HG03159 (cell line): ENCODE measurements at regions not wholly inside any gene's neighbourhood (a gene's known extent, or its start where the extent isn't known, plus 50 kb on each side); places are given as distances from the start of the nearest gene placed in this dataset.

ENCODE experiments used
- ATAC-seq: cut with Tn5 transposase; IDR thresholded peaks from one replicate; pipeline ENCODE4 v1.9.1; 2021; ENCODE audit warnings: mild to moderate bottlenecking, moderate library complexity; ENCODE audit not compliant: unreplicated experiment

DNA sequence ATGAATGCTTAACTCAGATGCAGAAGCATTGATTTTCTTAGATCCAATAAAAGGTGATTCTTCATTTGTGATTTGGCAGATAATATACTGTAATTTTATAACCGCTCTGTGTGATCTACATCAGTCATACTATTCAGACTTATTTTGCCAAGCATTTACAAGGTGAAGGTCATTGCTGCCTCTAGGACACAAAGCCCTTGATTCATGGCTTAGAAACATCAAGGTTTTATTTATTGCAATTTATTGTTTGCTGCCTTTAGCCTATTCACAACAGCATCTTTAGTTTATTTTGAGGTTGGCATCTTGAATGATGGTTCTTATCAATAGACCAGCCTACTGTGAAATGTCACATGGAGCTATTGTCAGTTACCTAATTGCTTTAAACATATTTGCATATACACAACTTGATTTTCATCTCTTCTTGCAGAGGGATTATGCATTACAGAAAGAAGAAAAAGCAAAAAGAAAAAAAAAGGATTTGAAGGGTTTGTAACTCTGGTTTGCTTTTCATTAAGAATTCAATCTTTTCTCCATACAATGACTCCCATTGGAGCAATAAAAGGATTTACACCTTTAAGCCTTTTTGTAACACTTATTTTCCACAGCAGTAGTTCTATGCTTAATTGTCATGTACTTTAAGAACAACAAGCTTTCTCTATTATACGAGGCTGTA is 1371.6 kb upstream of the CELF2 start:
- no peak for ATAC-seq

DNA sequence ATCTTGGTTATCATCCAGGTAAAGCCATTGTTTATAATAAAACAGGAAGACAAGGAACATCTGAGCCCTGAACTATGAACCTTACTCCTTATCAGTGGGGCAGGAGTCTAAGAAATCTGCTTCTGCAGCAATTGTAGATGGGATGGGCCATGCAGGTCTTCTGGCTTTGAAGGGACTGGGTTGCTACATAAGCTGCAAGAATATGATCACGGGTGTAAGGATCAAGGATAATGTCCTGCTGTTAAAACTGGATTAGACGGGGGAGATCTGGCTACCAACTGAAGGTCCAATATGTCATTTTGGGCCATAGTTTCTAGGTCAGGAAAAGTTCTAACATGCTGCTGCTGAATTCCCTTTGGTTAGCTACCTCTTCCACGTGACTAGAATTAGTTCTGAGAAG is 1363.4 kb upstream of the CELF2 start:
- ATAC-seq = no peak

DNA sequence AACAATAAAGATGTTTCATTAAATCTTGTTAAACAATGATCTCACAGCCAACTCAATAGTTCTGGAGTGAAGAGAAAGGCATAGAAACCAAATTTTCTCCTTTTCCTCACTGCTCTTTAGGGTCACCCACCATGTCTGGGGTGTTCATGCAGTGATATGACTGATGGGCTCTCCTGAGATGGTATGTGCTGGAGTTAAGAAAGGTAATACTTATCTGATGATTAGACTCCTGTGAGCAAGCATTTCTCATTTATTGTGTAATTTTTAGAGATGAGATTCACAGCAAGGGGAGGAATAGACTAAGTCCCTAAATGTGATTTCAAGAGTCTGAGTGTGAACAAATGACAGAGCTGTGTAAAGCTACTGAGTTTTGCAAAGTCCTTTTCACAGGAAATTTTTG is 1361.3 kb upstream of the CELF2 start:
- no peak for ATAC-seq

DNA sequence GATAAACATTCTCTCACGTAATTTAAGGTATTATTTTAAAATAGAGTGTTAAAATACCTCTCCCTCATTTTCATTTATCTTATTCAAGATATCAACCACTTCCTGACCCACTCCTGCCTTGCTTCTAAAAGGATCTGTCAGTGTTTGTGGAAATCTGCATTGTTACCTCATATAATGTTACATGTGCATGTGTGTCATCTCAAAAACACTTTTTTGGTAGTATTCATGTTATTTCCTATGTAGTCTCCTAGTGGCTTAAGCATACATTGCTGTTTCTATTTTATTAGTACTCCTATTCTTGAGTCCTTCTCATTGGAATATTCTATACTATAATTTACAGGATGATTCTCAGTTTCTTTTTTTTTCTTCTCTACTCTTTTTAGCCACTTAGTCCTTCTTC is 1360.7 kb upstream of the CELF2 start:
- no peak for ATAC-seq

DNA sequence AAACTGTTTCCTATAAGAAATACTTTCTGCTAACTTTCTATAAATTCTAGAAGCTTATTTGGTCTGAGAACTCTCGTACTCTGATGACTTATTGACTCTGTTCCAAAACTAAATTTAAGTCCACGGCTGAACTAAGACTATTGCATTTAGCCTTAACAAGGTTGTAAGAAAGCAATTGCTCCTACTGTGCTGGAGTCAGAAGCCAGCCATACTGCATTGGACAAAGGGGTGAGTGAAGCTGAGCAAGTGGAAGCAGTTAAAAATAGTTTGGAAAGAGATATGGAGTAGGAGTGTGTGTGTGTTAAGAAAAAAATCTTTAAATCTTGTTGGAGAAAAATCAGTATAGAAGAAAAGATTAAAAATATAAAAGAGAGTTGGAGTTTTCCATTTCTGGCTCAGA is 1360.1 kb upstream of the CELF2 start:
- no peak for ATAC-seq

DNA sequence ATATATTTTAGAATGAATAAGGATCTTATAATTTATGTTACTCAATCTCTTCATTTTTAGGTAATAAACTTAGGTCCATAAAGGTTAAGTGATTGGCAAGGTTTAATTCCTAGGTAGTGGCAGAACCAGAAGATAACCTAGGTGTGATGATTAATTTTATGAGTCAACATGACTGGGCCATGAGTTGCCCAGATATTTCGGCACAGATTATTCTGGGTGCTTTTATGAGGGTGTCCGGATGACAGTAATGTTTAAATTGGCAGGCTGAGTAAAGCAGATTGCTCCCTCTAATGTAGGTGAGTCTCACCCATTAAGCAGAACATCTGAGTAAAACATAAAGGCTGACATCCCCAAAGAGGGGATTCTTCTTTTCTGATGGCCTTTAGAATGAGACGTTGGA is 1349.3 kb upstream of the CELF2 start:
- no peak for ATAC-seq

DNA sequence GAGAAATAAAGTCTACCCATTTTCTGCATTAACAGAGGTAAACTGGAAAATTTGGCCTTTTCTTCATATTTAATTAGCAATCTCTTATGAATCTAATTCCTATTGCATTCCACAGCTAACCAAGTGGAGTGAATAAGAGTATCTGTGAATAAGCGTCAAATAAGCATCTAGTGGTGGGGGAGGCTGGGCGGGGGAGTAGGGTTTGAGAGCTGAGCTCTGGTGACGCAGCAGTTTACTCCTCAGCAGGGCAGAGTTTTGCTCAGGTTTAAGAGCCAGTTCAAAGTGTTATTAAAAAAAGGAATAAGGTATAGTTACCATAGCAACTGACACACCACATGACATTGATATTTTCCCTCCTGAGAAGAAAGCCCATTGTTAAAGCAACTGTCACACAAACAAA is 1346.8 kb upstream of the CELF2 start:
- ATAC-seq = no peak

DNA sequence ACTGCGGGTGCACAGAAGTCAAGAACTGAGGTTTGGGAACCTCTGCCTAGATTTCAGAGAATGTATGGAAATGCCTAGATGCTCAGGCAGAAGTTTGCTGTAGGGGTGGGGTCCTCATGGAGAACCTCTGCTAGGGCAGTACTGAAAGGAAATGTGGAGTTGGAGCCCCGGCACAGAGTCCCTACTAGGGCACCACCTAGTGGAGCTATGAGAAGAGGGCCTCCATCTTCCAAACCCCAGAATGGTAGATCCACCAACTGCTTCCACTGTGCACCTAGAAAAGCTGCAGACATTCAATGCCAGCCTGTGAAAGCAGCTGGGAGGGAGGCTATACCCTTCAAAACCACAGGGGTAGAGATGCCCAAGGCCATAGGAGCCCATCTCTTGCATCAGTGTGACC is 1336.0 kb upstream of the CELF2 start:
- ATAC-seq = no peak

DNA sequence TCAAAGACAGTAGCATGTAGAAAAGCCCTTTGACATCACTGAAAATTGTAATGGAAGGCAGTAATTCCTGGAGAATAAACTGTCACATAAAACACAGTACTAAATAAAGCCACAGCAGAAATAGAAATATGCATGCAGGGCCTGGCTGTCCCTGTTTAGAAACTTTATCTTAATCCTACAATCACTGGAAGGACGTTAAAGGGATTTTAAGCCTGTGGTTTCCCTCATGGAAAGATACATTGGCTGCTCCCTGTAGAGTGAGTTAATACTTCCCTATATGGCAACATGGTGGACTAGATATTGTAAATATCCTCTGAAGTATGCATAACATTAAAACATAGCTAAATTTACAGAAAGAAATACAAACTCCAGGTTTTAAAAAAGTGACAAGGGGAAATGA is 1334.9 kb upstream of the CELF2 start:
- ATAC-seq = no peak

DNA sequence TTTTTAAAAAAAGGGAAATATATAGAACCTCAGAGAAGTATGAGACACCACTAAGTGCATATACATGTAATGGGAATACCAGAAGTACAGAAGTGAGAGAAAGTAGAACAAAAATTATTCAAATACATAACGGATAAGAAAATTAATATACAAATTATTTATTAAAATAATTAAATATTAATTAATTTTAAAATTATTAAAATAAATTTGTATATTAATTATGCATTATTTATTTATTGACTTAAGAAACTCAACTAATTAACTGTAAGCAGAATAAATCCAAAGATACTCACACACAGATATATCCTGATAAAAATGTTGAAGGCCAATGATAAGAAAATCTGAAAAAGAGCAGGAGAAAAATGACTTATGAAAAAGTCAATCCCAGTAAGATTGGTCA is 1333.5 kb upstream of the CELF2 start:
- ATAC-seq = no peak

DNA sequence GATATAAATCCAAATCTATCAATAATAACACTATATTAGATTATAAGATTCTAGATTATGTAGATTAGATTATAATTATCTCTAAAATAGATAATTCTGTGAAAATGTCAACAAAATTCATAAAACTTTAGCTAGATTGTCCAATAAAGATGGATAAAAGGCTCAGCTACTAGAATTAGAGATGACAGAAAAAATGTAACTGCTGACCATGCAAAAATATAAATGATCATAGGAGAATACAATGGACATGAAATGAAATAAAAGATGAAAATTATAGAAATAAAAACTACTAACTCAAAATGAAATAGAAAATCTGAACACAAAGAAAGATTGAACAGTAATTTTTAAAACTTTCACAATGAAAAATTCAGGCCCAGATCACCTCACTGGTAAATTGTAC is 1332.1 kb upstream of the CELF2 start:
- no peak for ATAC-seq

DNA sequence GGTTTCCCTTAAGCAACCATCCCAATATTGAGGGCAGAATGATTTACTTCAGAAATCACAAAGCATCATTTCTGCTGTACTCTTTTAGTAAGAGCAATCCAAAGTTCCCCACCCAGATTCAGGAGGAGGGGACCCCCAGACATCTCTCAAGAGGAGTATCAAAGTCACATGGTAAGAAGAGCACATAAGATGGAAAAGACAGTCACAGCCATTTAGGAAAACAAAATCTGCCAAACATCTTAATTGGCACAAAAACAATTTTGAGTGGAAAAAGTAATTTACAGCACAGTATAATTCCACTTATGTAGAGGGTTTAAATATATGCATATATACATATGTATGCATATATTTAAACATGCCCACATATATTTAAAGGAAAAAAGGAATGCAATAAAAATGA is 1329.0 kb upstream of the CELF2 start:
- no peak for ATAC-seq

DNA sequence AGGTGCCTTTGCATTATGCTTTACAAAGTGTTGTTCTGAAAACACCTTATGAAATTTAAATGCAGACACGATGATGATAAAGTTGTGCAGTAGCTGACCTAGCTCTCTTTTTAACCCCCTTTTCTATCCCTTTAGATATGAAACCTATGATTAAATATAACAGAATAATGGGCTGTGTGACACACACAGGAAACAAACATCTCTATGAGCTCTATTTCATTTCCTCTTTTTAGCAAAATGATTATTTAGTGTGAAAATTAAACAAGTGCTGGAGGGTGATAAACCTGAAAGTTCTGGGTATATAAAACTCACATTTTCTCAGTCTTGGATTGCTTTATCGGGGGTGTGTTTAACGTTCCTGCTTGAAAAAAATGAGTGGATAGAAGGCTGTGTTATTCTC is 1310.5 kb upstream of the CELF2 start:
- ATAC-seq = no peak

DNA sequence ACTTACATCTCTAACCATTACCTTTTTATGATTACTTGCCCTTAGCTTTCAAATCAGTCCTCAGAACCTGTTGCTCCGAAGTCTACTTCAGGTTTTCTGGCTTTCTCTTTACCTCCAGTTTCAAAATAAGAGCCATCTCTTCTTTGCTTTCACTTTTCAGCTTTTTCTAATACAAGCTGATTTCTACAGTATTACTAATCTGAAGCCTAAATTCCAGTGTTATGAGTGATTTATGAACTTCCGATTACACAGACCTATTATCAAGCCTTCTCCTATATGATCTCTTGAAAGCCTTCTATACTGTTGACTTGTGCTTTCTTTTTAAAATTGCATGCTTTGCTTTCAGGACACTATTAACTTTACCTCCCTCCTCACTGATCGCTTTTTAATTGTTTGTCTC is 1307.8 kb upstream of the CELF2 start:
- no peak for ATAC-seq

DNA sequence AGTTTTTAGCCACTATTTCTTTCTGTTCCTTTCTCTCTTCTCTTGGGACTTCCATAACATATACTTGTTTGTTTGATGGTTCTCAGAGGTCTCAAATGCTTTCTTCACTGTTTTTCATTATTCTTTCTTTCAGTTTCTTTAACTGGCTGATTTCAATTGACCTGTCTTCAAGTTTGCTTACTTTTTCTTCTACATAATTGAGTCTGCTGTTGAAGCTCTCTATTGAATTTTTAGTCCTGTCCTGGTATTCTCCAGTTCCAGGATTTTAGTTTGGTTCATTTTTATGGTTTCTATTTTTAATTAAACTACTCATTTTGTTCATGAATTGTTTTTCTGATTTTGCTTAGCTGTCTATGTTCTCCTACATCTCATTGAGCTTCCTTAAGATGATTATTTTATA is 1305.3 kb upstream of the CELF2 start:
- ATAC-seq = no peak

DNA sequence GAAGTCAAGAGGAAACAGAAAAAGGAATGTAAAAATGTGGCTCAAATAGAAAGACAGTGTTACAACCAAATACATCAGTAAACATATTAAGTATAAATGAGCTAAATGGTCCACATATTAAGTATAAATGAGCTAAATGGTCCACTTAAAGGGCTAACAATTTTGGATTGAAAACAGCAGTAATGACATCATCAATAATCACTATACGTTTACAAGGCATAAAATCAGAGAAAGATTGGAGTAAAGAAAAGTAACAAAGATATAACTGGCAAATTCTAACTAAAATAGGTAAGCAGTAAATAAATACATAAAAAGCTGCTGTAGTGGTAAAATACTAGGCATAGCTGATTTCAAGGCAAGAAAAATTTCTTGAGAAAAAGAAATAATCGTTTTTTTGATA is 1298.4 kb upstream of the CELF2 start:
- ATAC-seq = no peak

DNA sequence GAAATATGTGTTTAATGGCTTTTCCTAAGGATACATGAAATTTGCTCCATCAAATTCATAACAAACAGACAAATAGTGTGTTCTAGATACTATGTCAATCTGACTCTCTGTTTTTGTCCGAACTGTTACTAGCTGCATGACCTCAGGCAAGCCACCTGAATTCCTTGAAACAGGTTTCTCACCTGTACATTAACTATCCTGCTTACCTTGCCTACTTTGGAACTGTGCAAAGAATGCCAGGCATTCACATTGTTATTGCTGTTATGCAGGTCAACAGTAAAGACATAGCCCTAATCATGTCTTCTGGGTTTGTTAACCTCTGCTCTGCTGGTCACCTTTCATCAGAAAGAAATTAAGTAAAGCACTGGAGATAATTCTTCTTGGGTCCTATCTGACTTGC is 1283.9 kb upstream of the CELF2 start:
- ATAC-seq = no peak

DNA sequence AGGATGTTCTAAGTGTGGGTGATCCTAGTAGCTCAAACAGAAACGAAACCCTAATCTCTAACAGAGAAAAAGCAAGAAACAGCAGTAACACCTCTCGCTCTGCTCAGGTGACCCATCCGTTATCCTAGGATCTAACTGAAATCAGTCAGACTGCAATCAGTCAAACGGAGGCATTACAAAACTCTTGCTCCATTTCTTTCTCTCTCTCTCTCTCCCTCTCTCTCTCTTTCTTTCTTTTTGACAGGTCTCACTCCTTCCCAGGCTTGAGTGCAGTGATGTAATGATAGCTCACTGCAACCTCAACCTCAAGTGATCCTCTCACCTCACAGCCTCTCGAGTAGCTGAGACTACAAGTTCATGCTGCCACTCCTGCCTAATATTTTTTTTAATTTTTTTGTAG is 1283.5 kb upstream of the CELF2 start:
- no peak for ATAC-seq

DNA sequence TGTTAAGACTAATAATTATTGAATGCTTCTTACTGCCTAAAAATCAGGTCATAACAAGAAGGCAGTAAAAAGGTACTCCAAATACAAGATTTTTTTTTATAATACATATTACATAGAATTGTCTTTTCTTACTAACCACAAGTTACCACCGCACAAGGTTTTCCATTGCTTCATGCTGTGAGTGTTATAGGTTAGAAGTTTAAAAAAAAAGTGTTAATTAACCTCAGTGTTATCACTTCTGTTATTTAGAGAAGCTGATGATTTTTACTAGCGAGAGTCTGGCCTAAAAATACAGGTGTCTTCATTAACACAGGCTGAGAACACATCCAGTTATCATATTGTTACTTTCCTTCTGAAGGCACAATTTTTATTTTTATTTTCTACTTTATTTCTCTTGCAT is 1281.9 kb upstream of the CELF2 start:
- no peak for ATAC-seq

DNA sequence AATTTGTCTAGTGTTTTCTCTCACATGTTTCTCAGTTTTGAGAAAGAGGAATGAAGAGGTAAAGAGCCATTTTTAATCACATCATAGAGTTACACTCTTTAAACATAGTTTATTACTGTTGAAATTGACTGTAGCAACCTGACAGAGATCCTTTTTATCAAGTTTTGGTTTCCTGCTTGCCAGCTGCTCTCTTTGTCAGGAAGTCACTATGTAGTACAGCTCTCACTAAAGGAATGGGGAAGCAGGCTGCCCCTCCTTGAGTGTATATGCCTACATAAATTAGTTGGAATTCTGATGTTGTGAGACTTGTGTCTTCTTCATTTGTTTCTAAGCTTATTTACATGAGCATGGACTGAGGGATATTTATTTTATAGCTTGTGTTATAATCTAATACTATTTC is 1274.0 kb upstream of the CELF2 start:
- no peak for ATAC-seq

DNA sequence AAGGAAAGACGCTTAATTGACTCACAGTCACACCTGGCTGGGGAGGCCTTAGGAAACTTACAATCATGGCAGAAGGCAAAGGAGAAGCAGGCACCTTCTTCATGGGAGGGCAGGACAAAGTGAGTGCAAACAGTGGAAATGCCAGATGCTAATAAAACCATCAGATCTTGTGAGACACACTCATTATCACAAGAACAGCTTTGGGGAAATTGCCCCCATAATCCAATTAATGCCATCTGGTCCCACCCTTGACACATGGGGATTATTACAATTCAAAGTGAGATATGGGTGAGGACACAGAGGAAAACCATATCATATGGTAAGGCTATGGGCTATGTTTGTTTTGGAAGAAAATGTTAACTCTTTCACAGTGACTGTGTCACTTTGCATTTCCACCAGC is 1272.5 kb upstream of the CELF2 start:
- no peak for ATAC-seq

DNA sequence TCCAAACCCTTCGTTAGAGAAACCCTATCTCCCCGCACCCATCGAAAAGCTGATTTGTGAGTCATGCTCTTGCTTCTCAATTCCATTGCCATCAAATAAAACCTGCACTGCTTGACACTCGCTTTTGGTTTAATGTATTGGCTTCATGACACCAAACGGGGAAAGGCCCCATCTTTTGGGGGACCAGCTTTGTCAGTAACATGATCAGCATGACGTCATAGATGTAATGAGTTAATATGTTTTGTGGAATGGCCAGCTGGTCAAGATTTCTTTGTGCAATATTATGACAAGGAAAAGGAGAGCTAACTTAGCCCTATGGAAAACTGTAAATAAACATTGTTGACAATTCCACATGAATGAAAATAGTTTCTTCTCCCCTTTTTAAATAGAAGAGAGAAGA is 1260.5 kb upstream of the CELF2 start:
- ATAC-seq = no peak

DNA sequence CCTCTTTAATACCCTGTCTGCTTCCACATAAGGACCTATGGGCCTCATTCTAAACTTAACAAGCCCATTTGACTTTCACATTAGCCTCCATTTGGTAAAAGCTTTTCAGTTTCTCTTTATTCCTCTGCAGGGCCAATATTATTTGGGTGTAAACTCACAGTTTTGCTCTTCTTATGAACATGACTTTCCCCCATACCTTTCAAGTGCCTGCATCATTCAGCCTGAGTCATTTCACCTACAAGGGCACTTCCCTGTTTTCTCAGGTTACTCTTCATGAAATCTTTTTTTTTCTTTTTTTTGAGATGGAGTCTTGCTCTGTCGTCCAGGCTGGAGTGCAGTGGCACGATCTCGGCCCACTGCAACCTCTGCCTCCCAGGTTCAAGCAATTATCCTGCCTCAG is 1258.1 kb upstream of the CELF2 start:
- ATAC-seq = no peak
